Skeletal muscle cell (primary cell): ENCODE measurements at regions not wholly inside any gene's neighbourhood (a gene's known extent, or its start where the extent isn't known, plus 50 kb on each side); places are given as distances from the start of the nearest gene placed in this dataset.

Experiments
- DNase-seq: peaks from one replicate; pipeline ENCODE4 v3.0.0-alpha.2; 2010; ENCODE audit warnings: low read depth
- H3K4me3 ChIP-seq: 2 replicates; pipeline ENCODE4 v1.5.1; 2011; ENCODE audit warnings: low read depth, mild to moderate bottlenecking, control low read depth, low read length, moderate library complexity

- DNase-seq: no peak
These were observed 98.7 kb downstream of the MYCN start for GRCh38 chr2:16039055-16039454.

DNA sequence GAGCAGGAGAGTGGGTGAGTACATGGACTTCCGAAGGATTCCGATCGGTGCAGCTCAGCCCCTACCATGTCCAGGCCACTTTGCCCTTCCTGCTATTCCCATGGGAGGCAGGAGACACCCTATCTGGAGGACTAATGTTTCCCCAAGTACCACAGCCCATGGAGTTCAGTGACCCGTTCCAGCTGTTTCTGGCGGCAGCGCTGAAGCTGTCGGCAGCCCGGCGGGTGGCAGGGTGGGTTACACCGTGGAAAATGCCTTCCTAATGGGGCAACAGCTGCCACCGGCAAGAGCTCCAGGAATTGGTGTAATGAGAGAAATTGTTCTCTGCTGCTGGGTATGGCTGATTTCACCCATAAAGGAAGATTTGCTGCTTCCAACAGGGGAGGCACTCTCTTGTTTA is 98.3 kb downstream of the MYCN start:
- no peak for DNase-seq
- H3K4me3 ChIP-seq: no peak overlapping the region

More at GRCh38 chr2:16039055-16039454, 98.7 kb downstream of the MYCN start:
- H3K4me3 ChIP-seq: no peak overlapping the region

DNA sequence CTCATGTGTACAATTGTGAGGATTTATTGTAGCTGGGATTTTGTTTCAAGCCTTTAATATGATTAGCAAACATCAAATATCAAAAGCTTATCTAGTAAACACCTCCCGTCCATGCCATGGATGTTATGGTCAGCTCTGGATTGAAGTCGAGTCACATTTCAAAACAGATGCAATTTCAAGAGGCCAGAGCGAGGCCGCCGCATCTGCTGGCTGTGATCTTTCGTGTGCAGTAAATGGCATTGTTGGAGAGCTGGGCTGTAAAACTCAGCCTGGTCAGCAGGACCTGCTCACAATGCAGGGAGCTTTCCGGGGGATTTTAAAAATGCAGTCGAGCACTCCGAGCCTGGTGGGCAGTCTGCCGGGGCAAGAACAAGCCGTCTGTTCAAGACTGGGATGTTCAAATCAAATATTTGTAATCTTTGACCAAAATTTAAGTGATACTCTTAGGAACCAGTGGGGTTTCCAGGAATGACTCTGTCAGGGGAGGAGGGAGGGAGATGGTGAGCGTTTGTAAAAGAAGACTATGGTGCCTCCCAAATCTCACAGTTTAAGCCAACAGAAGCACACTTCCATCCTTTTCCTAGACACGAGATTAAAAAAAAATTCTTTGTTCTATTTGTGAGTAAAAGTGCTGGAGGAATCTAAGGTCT is 97.6 kb downstream of the MYCN start:
- DNase-seq: no peak
- H3K4me3 ChIP-seq: no peak overlapping the region

DNA sequence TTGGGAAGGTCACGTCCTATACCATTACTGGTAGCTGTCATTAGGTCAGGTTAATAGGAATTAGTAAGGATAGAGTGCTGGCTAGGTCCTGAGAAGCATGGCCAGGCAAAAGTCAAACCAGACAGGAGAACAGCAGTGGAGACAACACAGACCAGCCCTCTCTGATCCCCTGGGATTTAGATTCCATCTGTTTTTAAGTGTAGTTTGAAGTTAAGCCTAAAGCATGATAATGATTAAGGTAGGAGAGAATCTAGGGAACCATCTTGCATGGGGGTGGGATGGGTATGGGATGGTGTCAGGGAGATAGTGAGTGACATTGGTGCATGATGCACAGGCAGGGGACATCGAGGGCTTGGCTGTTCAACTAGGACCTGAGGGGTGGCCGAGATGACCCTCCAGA is 96.6 kb downstream of the MYCN start:
- DNase-seq: no peak
- no peak overlapping the region for H3K4me3 ChIP-seq

- no peak overlapping the region for H3K4me3 ChIP-seq
- DNase-seq: no peak
These were observed 95.7 kb downstream of the MYCN start for GRCh38 chr2:16035747-16036745.

DNA sequence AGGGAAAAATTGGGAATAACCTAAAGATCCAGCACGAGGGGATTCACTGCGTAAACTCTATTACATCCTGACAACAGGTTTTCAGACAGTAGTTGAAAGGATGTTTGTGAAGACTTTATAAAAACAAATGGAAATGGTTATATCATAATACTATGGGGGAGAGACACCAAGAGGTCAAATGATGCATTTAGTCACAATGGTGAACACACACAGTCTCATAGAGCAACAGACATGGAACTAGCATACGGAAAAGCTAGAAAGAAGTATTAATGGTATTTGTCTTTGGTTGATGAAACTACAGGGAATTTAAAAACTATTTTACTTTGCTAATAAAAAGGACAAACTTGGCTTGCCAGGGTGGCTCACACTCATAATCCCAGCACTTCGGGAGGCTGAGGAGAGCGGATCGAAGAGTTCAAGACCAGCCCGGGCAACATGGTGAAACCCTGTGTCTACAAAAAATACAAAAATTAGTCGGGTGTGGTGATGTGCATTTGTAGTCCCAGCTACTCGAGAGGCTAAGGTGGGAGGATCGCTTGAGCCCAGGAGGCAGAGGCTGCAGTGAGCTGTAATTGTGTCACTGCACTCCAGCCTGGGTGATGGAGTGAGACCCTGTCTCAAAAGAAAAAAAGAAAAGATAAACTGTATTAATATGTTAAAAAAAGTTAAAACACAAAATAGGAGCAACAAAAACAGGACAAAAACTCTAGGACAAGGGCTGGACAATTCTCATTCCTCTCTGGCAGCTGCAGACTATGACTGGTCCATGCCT is 94.8 kb downstream of the MYCN start:
- H3K4me3 ChIP-seq: no peak overlapping the region
- no peak for DNase-seq

- no peak for DNase-seq
- H3K4me3 ChIP-seq: no peak overlapping the region
These were observed 94.0 kb downstream of the MYCN start for GRCh38 chr2:16034151-16034974.

GRCh38 chr2:16033032-16033293 is 92.6 kb downstream of the MYCN start:
- no peak overlapping the region for H3K4me3 ChIP-seq
- DNase-seq: no peak

GRCh38 chr2:16032282-16033031 is 92.1 kb downstream of the MYCN start:
- no peak overlapping the region for H3K4me3 ChIP-seq
- no peak for DNase-seq

DNA sequence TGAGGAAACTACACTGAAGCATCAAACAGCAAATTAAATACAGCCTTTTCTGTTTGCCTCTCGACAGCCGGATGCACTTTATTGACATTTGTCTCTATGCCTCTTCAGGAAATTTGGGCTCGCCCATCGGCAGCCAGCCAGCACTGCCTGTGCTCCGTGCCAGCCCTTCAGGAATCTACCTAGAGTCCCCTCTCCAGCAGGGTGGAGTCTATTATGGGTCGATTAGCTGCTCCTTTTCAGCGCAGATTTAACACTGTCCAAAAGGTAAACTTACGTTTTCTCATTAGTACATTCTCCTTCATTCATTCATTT is 91.5 kb downstream of the MYCN start:
- no peak overlapping the region for H3K4me3 ChIP-seq
- no peak for DNase-seq

GRCh38 chr2:16031058-16031847 is 90.9 kb downstream of the MYCN start:
- H3K4me3 ChIP-seq: no peak overlapping the region
- no peak for DNase-seq

- no peak overlapping the region for H3K4me3 ChIP-seq
- no peak for DNase-seq
These were observed 90.1 kb downstream of the MYCN start for GRCh38 chr2:16030206-16031057.

DNA sequence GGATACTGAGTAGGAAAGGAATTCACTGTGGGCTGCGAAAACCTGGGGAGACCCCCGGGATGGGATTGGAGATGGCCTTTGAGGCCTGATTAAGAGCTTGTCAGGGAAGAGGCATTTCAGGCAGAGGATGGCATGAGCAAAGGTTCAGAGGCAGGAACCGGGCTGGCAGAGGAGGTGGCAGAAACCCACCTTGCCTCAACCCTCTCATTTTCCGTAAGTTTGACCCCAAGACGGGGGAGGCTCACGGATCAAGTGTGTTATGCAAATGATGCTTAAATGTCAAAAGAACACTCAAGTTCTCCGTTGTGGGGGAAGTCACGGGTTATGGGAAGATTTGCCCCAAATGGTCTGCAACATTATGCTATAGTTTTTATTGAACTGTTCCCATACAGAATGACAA is 88.3 kb downstream of the MYCN start:
- no peak for DNase-seq
- no peak overlapping the region for H3K4me3 ChIP-seq

- no peak overlapping the region for H3K4me3 ChIP-seq
- no peak for DNase-seq
These were observed 86.6 kb downstream of the MYCN start for GRCh38 chr2:16026816-16027501.

GRCh38 chr2:16025876-16026640 is 85.7 kb downstream of the MYCN start:
- no peak for DNase-seq
- no peak overlapping the region for H3K4me3 ChIP-seq

GRCh38 chr2:16025211-16025875 is 85.0 kb downstream of the MYCN start:
- no peak for DNase-seq
- H3K4me3 ChIP-seq: no peak overlapping the region
